ENCODE measurements at regions not wholly inside any gene's neighbourhood (a gene's known extent, or its start where the extent isn't known, plus 50 kb on each side); places are given as distances from the start of the nearest gene placed in this dataset.

DNA sequence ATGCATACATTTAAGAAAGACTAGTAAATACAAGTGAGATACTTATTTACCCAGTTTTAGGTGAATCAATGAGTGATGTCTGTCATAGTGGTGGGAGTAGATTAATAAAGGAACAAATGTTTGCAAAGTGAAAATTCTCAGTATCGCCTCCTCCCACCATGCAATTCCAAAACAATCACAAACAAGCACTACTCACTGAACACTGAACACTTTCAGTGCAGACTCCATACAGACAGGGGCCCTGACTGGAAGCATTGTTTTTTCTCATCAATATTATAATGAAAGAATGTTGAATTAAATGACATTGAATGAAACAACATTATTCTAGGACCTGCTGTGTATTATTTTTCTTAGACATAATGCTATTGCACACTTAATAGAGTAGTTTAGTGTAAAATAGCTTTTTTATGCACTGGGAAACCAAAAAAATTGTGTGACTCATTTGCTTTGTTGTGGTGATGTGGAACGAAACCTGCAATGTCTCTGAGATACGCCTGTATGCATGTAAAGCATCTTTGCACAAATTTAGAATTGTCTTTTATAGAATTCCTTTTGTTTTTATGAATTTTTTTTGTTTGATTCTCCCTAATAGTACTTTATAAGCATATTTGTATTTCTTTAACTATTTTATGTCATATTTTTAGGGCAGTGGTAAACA is 317.5 kb downstream of the UTRN start:
- TF ChIP-seq, protein P1, sequence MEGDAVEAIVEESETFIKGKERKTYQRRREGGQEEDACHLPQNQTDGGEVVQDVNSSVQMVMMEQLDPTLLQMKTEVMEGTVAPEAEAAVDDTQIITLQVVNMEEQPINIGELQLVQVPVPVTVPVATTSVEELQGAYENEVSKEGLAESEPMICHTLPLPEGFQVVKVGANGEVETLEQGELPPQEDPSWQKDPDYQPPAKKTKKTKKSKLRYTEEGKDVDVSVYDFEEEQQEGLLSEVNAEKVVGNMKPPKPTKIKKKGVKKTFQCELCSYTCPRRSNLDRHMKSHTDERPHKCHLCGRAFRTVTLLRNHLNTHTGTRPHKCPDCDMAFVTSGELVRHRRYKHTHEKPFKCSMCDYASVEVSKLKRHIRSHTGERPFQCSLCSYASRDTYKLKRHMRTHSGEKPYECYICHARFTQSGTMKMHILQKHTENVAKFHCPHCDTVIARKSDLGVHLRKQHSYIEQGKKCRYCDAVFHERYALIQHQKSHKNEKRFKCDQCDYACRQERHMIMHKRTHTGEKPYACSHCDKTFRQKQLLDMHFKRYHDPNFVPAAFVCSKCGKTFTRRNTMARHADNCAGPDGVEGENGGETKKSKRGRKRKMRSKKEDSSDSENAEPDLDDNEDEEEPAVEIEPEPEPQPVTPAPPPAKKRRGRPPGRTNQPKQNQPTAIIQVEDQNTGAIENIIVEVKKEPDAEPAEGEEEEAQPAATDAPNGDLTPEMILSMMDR (IDR thresholded peaks at IDR 0.05; ENCODE audit: low read depth, low read length, poor library complexity, severe bottlenecking), result no peak
- no peak for TF ChIP-seq EZH2phosphoT487 (IDR thresholded peaks at IDR 0.05; ENCODE audit: borderline replicate concordance, low read length)
